ENCODE measurements at regions not wholly inside any gene's neighbourhood (a gene's known extent, or its start where the extent isn't known, plus 50 kb on each side); places are given as distances from the start of the nearest gene placed in this dataset.
A peak's percentile ranks its signal among the peaks of the same experiment; 100 is the strongest.

DNA sequence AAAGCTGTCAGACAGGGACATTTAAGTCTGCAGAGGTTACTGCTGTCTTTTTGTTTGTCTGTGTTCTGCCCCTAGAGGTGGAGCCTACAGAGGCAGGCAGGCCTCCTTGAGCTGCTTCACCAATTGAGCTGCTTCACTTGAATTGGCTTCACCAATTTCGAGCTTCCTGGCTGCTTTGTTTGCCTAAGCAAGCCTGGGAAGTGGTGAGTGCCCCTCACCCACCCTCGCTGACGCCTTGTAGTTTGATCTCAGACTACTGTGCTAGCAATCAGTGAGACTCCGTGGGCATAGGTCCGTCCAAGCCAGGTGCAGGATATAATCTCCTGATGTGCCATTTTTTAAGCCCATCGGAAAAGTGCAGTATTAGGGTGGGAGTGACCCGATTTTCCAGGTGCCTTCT is 179.7 kb downstream of the TRIM51G start:
- DNase-seq = peak in 1 of 3 experiments; percentile 4
